Liver (tissue), 8 donors: ENCODE measurements at regions not wholly inside any gene's neighbourhood (a gene's known extent, or its start where the extent isn't known, plus 50 kb on each side); places are given as distances from the start of the nearest gene placed in this dataset.

Experiments used
- DNase-seq: peaks from one replicate; pipeline ENCODE4 v3.0.0-alpha.2; 2017; ENCODE audit warnings: low spot score
- H3K27ac ChIP-seq, 2 donors: one replicate each; pipeline ENCODE4 v1.7.0; 2013; ENCODE audit warnings: inconsistent platforms in 2 of 2, low read length in 2 of 2, control low read depth in 1 of 2, low read depth in 1 of 2, mild to moderate bottlenecking in 1 of 2
- H3K27me3 ChIP-seq, 4 donors: one replicate each; pipeline versions ENCODE4 v1.6.1 to v1.7.0; 2013; ENCODE audit warnings: low read length in 3 of 4, inconsistent platforms in 1 of 4, mild to moderate bottlenecking in 1 of 4, moderate library complexity in 1 of 4; ENCODE audit not compliant: control insufficient read depth in 4 of 4, insufficient read depth in 4 of 4
- H3K36me3 ChIP-seq, 4 donors: one replicate each; pipeline versions ENCODE4 v1.6.1 to v1.7.0; 2013; ENCODE audit warnings: low read length in 3 of 4, mild to moderate bottlenecking in 3 of 4, low read depth in 1 of 4, moderate library complexity in 1 of 4; ENCODE audit not compliant: control insufficient read depth in 4 of 4, insufficient read depth in 3 of 4
- H3K4me1 ChIP-seq, 4 donors: one replicate each; pipeline versions ENCODE4 v1.6.1 to v1.7.0; 2013; ENCODE audit warnings: low read length in 3 of 4, mild to moderate bottlenecking in 3 of 4, moderate library complexity in 1 of 4; ENCODE audit not compliant: control insufficient read depth in 4 of 4, insufficient read depth in 4 of 4
- H3K4me3 ChIP-seq, 3 donors: one replicate each; pipeline versions ENCODE4 v1.6.1 to v1.7.0; 2013; ENCODE audit warnings: low read length in 3 of 3, control low read depth in 1 of 3, low read depth in 1 of 3, mild to moderate bottlenecking in 1 of 3
- H3K9ac ChIP-seq, 2 donors: one replicate each; pipeline ENCODE4 v1.7.0; 2013; ENCODE audit warnings: low read length in 2 of 2, mild to moderate bottlenecking in 2 of 2, moderate library complexity in 2 of 2, control low read depth in 1 of 2, low read depth in 1 of 2
- H3K9me3 ChIP-seq, 4 donors: one replicate each; pipeline versions ENCODE4 v1.6.1 to v1.7.0; 2013; ENCODE audit warnings: low read length in 3 of 4; ENCODE audit not compliant: control insufficient read depth in 4 of 4
- ATF3 ChIP-seq: IDR thresholded peaks from 2 replicates; pipeline ENCODE4 v1.6.1; 2016; ENCODE audit warnings: antibody characterized with exemption
- CTCF ChIP-seq: fragments of 150-350 bp; IDR thresholded peaks from 2 replicates; pipeline ENCODE4 v1.5.1; 2017; ENCODE audit warnings: improper control_type of control experiment, low read depth, low read length; ENCODE audit not compliant: missing input control
- EGR1 ChIP-seq, 2 donors: IDR thresholded peaks; 2 replicates each; pipeline ENCODE4 v1.6.1; 2016 to 2018; ENCODE audit warnings: antibody characterized with exemption in 2 of 2, low read depth in 2 of 2
- FOXA1 ChIP-seq: IDR thresholded peaks from 2 replicates; pipeline ENCODE4 v1.6.1; 2016; ENCODE audit warnings: antibody characterized with exemption
- FOXA2 ChIP-seq: IDR thresholded peaks from 2 replicates; pipeline ENCODE4 v1.6.1; 2016; ENCODE audit warnings: antibody characterized with exemption
- GABPA ChIP-seq, 2 donors: IDR thresholded peaks in 1 of 2; conservative IDR thresholded peaks in 1 of 2; 2 replicates each; pipeline ENCODE4 v1.6.1; 2016; ENCODE audit warnings: antibody characterized with exemption in 2 of 2, mild to moderate bottlenecking in 1 of 2, moderate library complexity in 1 of 2
- HNF4A ChIP-seq, 2 donors: conservative IDR thresholded peaks; 2 replicates each; pipeline ENCODE4 v1.6.1; 2016; ENCODE audit warnings: antibody characterized with exemption in 2 of 2, mild to moderate bottlenecking in 2 of 2
- HNF4G ChIP-seq: IDR thresholded peaks from 2 replicates; pipeline ENCODE4 v1.6.1; 2016; ENCODE audit warnings: antibody characterized with exemption
- JUND ChIP-seq, 2 donors: IDR thresholded peaks; 2 replicates each; pipeline ENCODE4 v1.6.1; 2016; ENCODE audit warnings: antibody characterized with exemption in 2 of 2
- MAX ChIP-seq: IDR thresholded peaks from 2 replicates; pipeline ENCODE4 v1.6.1; 2016; ENCODE audit warnings: antibody characterized with exemption
- NR2F2 ChIP-seq: IDR thresholded peaks from 2 replicates; pipeline ENCODE4 v1.6.1; 2016; ENCODE audit warnings: antibody characterized with exemption
- RAD21 ChIP-seq, 2 donors: IDR thresholded peaks; 2 replicates each; pipeline ENCODE4 v1.6.1; 2016; ENCODE audit warnings: antibody characterized with exemption in 2 of 2, mild to moderate bottlenecking in 2 of 2
- RXRA ChIP-seq, 2 donors: IDR thresholded peaks; 2 replicates each; pipeline ENCODE4 v1.6.1; 2017 to 2018; ENCODE audit warnings: antibody characterized with exemption in 2 of 2, mild to moderate bottlenecking in 1 of 2
- SP1 ChIP-seq: IDR thresholded peaks from 2 replicates; pipeline ENCODE4 v1.6.1; 2018; ENCODE audit warnings: antibody characterized with exemption, mild to moderate bottlenecking
- TAF1 ChIP-seq: conservative IDR thresholded peaks from 2 replicates; pipeline ENCODE4 v1.6.1; 2016; ENCODE audit warnings: antibody characterized with exemption, mild to moderate bottlenecking
- YY1 ChIP-seq: IDR thresholded peaks from 2 replicates; pipeline ENCODE4 v1.6.1; 2016; ENCODE audit warnings: antibody characterized with exemption, mild to moderate bottlenecking
- ZBTB33 ChIP-seq: IDR thresholded peaks from 2 replicates; pipeline ENCODE4 v1.6.1; 2016; ENCODE audit warnings: antibody characterized with exemption
- WGBS: extraction: QIAGEN DNeasy Blood & Tissue Kit; methylation state at CpG from one replicate; pipeline ENCODE4 v1.1.7; 2013; 5-methylcytosine and 5-hydroxymethylcytosine counted together
- TF ChIP-seq, protein P1 (sequence below): IDR thresholded peaks from 2 replicates; pipeline ENCODE4 v1.6.1; 2016; ENCODE audit warnings: antibody characterized with exemption, mild to moderate bottlenecking
- donor health status: healthy.
- donor health status: healthy.
- donor health status: healthy.
- donor health status: healthy.
- donor health status: healthy.

GRCh38 chr9:118455788-118456187 lies 751.6 kb downstream of the TLR4 start:
- Histone ChIP-seq H3K4me1 (no peaks in the 10 kb centered on the region), H3K27ac (no peak overlapping the region), H3K27me3 (peaks cover 0 to 5% (median 2%) of the 10 kb centered on the region in 4 donors), H3K4me3 (no peak overlapping the region), H3K9me3 (no peaks in the 10 kb centered on the region), H3K36me3 (no peaks in the 10 kb centered on the region), H3K9ac (no peak overlapping the region)
- DNase-seq: no peak
- 84% methylated on average over 2 of the region's 2 CpGs for WGBS
- TF ChIP-seq FOXA2 (no peak), JUND (IDR thresholded peaks at IDR 0.05) (no peak), TAF1 (no peak), CTCF (no peak), MAX (no peak), ZBTB33 (no peak), GABPA (IDR thresholded peaks at IDR 0.05 in 1 of 2, conservative IDR thresholded peaks at IDR 0.05 in 1 of 2) (no peak), EGR1 (IDR thresholded peaks at IDR 0.05; ENCODE audit: low read depth in 2 of 2) (no peak), YY1 (no peak), ATF3 (no peak), FOXA1 (no peak), HNF4A (conservative IDR thresholded peaks at IDR 0.05) (no peak), RAD21 (IDR thresholded peaks at IDR 0.05) (no peak), NR2F2 (no peak), HNF4G (no peak), SP1 (no peak), RXRA (IDR thresholded peaks at IDR 0.05) (no peak)
- TF ChIP-seq, protein P1, sequence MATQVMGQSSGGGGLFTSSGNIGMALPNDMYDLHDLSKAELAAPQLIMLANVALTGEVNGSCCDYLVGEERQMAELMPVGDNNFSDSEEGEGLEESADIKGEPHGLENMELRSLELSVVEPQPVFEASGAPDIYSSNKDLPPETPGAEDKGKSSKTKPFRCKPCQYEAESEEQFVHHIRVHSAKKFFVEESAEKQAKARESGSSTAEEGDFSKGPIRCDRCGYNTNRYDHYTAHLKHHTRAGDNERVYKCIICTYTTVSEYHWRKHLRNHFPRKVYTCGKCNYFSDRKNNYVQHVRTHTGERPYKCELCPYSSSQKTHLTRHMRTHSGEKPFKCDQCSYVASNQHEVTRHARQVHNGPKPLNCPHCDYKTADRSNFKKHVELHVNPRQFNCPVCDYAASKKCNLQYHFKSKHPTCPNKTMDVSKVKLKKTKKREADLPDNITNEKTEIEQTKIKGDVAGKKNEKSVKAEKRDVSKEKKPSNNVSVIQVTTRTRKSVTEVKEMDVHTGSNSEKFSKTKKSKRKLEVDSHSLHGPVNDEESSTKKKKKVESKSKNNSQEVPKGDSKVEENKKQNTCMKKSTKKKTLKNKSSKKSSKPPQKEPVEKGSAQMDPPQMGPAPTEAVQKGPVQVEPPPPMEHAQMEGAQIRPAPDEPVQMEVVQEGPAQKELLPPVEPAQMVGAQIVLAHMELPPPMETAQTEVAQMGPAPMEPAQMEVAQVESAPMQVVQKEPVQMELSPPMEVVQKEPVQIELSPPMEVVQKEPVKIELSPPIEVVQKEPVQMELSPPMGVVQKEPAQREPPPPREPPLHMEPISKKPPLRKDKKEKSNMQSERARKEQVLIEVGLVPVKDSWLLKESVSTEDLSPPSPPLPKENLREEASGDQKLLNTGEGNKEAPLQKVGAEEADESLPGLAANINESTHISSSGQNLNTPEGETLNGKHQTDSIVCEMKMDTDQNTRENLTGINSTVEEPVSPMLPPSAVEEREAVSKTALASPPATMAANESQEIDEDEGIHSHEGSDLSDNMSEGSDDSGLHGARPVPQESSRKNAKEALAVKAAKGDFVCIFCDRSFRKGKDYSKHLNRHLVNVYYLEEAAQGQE: no peak
